Activated T-helper 2 cell treated with anti-CD3 and anti-CD28 coated beads, Interferon-gamma antibody, Interleukin-2, Interleukin-4, amounts not matched to agents 10 μg/mL and 5 μg/mL and 100 μg/mL, durations not matched to agents 14 hours and 24 hours and 36 hours (primary cell): ENCODE measurements at regions not wholly inside any gene's neighbourhood (a gene's known extent, or its start where the extent isn't known, plus 50 kb on each side); places are given as distances from the start of the nearest gene placed in this dataset.

Experiments
- DNase-seq: peaks from one replicate; pipeline ENCODE4 v3.0.0; 2021; ENCODE audit warnings: low spot score
- H3K27ac Mint-ChIP-seq: one replicate; pipeline ENCODE4 v1.8.0; 2021; ENCODE audit warnings: mixed read lengths
- H3K27me3 Mint-ChIP-seq: one replicate; pipeline ENCODE4 v1.8.0; 2021; ENCODE audit warnings: low read depth, mixed read lengths
- H3K36me3 Mint-ChIP-seq: one replicate; pipeline ENCODE4 v1.8.0; 2021; ENCODE audit warnings: low read depth, mixed read lengths
- H3K4me1 Mint-ChIP-seq: one replicate; pipeline ENCODE4 v1.8.0; 2021; ENCODE audit warnings: low read depth, mixed read lengths
- H3K4me3 Mint-ChIP-seq: one replicate; pipeline ENCODE4 v1.8.0; 2021; ENCODE audit warnings: low read depth, mild to moderate bottlenecking, moderate library complexity, mixed read lengths
- H3K9me3 Mint-ChIP-seq: one replicate; pipeline ENCODE4 v1.8.0; 2021; ENCODE audit warnings: mixed read lengths
- intact Hi-C: fragments of 100-400 bp; cut with micrococcal nuclease; formaldehyde crosslinking; loops from one replicate; pipeline ENCODE4 v1.15.1; 2023

GRCh38 chr4:145307120-145307519, 126.7 kb upstream of the OTUD4 start:
- intact Hi-C loops = loop anchor here (10.0 kb wide), 1 partner anchor 508 kb away; no protein-coding TSS in a partner anchor
- Mint-ChIP-seq H3K27ac (no peak overlapping the region), H3K36me3 (no peaks in the 10 kb centered on the region), H3K27me3 (peaks cover 31% of the 10 kb centered on the region), H3K9me3 (no peaks in the 10 kb centered on the region), H3K4me1 (peaks cover 22% of the 10 kb centered on the region), H3K4me3 (no peak overlapping the region)
- DNase-seq = no peak

GRCh38 chr4:145302725-145303124, 122.3 kb upstream of the OTUD4 start:
- Mint-ChIP-seq H3K9me3 (peaks cover 3% of the 10 kb centered on the region), H3K4me3 (no peak overlapping the region), H3K4me1 (peaks cover 19% of the 10 kb centered on the region), H3K36me3 (no peaks in the 10 kb centered on the region), H3K27ac (no peak overlapping the region), H3K27me3 (peaks cover 16% of the 10 kb centered on the region)
- no peak for DNase-seq
- intact Hi-C loops = loop anchor here (10.0 kb wide), 1 partner anchor 512 kb away; no protein-coding TSS in a partner anchor

GRCh38 chr4:145301386-145302080, 121.1 kb upstream of the OTUD4 start:
- no peak for DNase-seq
- Mint-ChIP-seq H3K27ac (no peak overlapping the region), H3K4me1 (peaks cover 14% of the 10 kb centered on the region), H3K9me3 (peaks cover 3% of the 10 kb centered on the region), H3K4me3 (no peak overlapping the region), H3K27me3 (peaks cover 16% of the 10 kb centered on the region), H3K36me3 (no peaks in the 10 kb centered on the region)
- intact Hi-C loops = loop anchor here (10.0 kb wide), 1 partner anchor 513 kb away; no protein-coding TSS in a partner anchor

GRCh38 chr4:145299380-145300076, 119.1 kb upstream of the OTUD4 start:
- peaks cover 3% of the 10 kb centered on the region for H3K9me3 Mint-ChIP-seq
- H3K4me1 Mint-ChIP-seq = peaks cover 14% of the 10 kb centered on the region
- DNase-seq = peak; percentile 21
- peaks cover 21% of the 10 kb centered on the region for H3K27me3 Mint-ChIP-seq
- H3K36me3 Mint-ChIP-seq = no peaks in the 10 kb centered on the region
- H3K4me3 Mint-ChIP-seq = no peak overlapping the region
- peak overlapping the region; percentile 53 for H3K27ac Mint-ChIP-seq
- intact Hi-C loops = loop anchor here (1.0 to 10.0 kb wide), 5 partner anchors 9 to 515 kb away; partner anchors contain the start of genes MMAA and OTUD4

GRCh38 chr4:145298885-145299284, 118.5 kb upstream of the OTUD4 start:
- H3K36me3 Mint-ChIP-seq = no peaks in the 10 kb centered on the region
- no peak for DNase-seq
- intact Hi-C loops = loop anchor here (1.0 to 5.0 kb wide), 4 partner anchors 9 to 318 kb away; partner anchors contain the start of genes MMAA and OTUD4
- no peak overlapping the region for H3K27ac Mint-ChIP-seq
- H3K4me1 Mint-ChIP-seq = peaks cover 14% of the 10 kb centered on the region
- peaks cover 3% of the 10 kb centered on the region for H3K9me3 Mint-ChIP-seq
- no peak overlapping the region for H3K4me3 Mint-ChIP-seq
- H3K27me3 Mint-ChIP-seq = peaks cover 21% of the 10 kb centered on the region

- Mint-ChIP-seq H3K27me3 (peaks cover 21% of the 10 kb centered on the region), H3K27ac (no peak overlapping the region), H3K4me1 (peaks cover 14% of the 10 kb centered on the region), H3K9me3 (peaks cover 3% of the 10 kb centered on the region), H3K4me3 (no peak overlapping the region), H3K36me3 (no peaks in the 10 kb centered on the region)
- no peak for DNase-seq
- intact Hi-C loops = loop anchor here (5.0 kb wide), 2 partner anchors 115 to 320 kb away; partner anchors contain the start of genes MMAA and OTUD4
Observed at GRCh38 chr4:145297556-145297955, 117.2 kb upstream of the OTUD4 start.

- Mint-ChIP-seq H3K4me1 (peaks cover 14% of the 10 kb centered on the region), H3K36me3 (no peaks in the 10 kb centered on the region), H3K27me3 (peaks cover 21% of the 10 kb centered on the region), H3K4me3 (no peak overlapping the region), H3K27ac (no peak overlapping the region), H3K9me3 (peaks cover 3% of the 10 kb centered on the region)
- DNase-seq = no peak
- intact Hi-C loops = loop anchor here (5.0 kb wide), 2 partner anchors 113 to 322 kb away; partner anchors contain the start of genes MMAA and OTUD4
Observed at GRCh38 chr4:145295547-145295946, 115.2 kb upstream of the OTUD4 start.

GRCh38 chr4:145295122-145295521, 114.7 kb upstream of the OTUD4 start:
- intact Hi-C loops = loop anchor here (5.0 kb wide), 2 partner anchors 113 to 322 kb away; partner anchors contain the start of genes MMAA and OTUD4
- no peak for DNase-seq
- no peaks in the 10 kb centered on the region for H3K36me3 Mint-ChIP-seq
- no peak overlapping the region for H3K4me3 Mint-ChIP-seq
- H3K27ac Mint-ChIP-seq = no peak overlapping the region
- peaks cover 10% of the 10 kb centered on the region for H3K4me1 Mint-ChIP-seq
- peaks cover 2% of the 10 kb centered on the region for H3K9me3 Mint-ChIP-seq
- peaks cover 21% of the 10 kb centered on the region for H3K27me3 Mint-ChIP-seq

- DNase-seq = no peak
- Mint-ChIP-seq H3K4me1 (no peaks in the 10 kb centered on the region), H3K27ac (no peak overlapping the region), H3K36me3 (no peaks in the 10 kb centered on the region), H3K27me3 (peaks cover 22% of the 10 kb centered on the region), H3K9me3 (no peaks in the 10 kb centered on the region), H3K4me3 (no peak overlapping the region)
- intact Hi-C loops = no loop called here
Observed at GRCh38 chr4:145293658-145294057, 113.3 kb upstream of the OTUD4 start.

GRCh38 chr4:145290955-145291354, 110.6 kb upstream of the OTUD4 start:
- Mint-ChIP-seq H3K9me3 (no peaks in the 10 kb centered on the region), H3K36me3 (no peaks in the 10 kb centered on the region), H3K27me3 (peaks cover 22% of the 10 kb centered on the region), H3K4me3 (no peak overlapping the region), H3K4me1 (no peaks in the 10 kb centered on the region), H3K27ac (no peak overlapping the region)
- intact Hi-C loops = no loop called here
- no peak for DNase-seq

- no peak for DNase-seq
- Mint-ChIP-seq H3K36me3 (no peaks in the 10 kb centered on the region), H3K27me3 (peaks cover 16% of the 10 kb centered on the region), H3K4me1 (no peaks in the 10 kb centered on the region), H3K4me3 (no peak overlapping the region), H3K27ac (no peak overlapping the region), H3K9me3 (no peaks in the 10 kb centered on the region)
- intact Hi-C loops = no loop called here
Observed at GRCh38 chr4:145289403-145290076, 109.2 kb upstream of the OTUD4 start.

GRCh38 chr4:145287351-145287750, 107.0 kb upstream of the OTUD4 start:
- Mint-ChIP-seq H3K27me3 (peaks cover 11% of the 10 kb centered on the region), H3K4me3 (no peak overlapping the region), H3K4me1 (no peaks in the 10 kb centered on the region), H3K27ac (no peak overlapping the region), H3K9me3 (no peaks in the 10 kb centered on the region), H3K36me3 (no peaks in the 10 kb centered on the region)
- intact Hi-C loops = no loop called here
- DNase-seq = no peak
